SH-SY5Y (cell line): ENCODE measurements at regions not wholly inside any gene's neighbourhood (a gene's known extent, or its start where the extent isn't known, plus 50 kb on each side); places are given as distances from the start of the nearest gene placed in this dataset.

ENCODE experiments used
- GATA2 ChIP-seq: IDR thresholded peaks from 2 replicates; pipeline ENCODE4 v1.6.1; 2011; ENCODE audit warnings: mild to moderate bottlenecking, low read depth, low read length
- GATA3 ChIP-seq: IDR thresholded peaks from 2 replicates; pipeline ENCODE4 v1.6.1; 2011; ENCODE audit warnings: low read depth, mild to moderate bottlenecking, low read length, moderate library complexity

GRCh38 chr14:100470523-100470897, 116.7 kb downstream of the BEGAIN start:
- TF ChIP-seq GATA3 (no peak), GATA2 (no peak)
